Activated T-cell treated with anti-CD3 and anti-CD28 coated beads, Interleukin-2, amount 50 U/mL, for 1 hour (primary cell): ENCODE measurements at regions not wholly inside any gene's neighbourhood (a gene's known extent, or its start where the extent isn't known, plus 50 kb on each side); places are given as distances from the start of the nearest gene placed in this dataset.

Experiments
- DNase-seq: peaks from one replicate; pipeline ENCODE4 v3.0.0-alpha.2; 2020

DNA sequence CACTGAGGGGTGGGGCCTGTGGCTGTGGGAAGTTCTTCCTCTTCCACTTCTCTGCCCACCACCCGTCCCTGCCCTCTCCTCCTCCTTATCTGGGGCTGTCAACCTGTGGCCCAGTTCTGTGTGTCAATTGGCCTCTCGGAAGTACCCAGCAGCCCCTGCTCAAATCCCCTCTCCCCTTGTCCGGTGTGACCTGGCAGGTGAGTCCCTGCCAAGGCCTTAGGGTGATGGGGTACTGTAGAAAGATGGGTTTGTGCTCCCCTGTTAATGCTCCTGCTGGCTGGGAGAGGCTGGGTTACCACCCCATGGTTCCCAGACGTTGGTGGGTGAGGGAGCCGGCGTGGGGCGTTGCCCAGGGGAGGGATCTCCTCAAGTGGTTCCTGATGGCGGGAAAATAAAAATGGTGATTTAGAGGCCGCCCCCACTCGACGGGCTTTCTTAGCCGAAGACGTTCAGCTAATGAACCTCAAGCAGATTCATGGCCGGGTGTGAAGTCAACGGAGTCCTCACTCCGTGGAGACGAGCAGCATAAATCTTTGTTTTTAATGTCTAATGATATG lies 141.2 kb downstream of the URI1 start:
- no peak for DNase-seq

DNA sequence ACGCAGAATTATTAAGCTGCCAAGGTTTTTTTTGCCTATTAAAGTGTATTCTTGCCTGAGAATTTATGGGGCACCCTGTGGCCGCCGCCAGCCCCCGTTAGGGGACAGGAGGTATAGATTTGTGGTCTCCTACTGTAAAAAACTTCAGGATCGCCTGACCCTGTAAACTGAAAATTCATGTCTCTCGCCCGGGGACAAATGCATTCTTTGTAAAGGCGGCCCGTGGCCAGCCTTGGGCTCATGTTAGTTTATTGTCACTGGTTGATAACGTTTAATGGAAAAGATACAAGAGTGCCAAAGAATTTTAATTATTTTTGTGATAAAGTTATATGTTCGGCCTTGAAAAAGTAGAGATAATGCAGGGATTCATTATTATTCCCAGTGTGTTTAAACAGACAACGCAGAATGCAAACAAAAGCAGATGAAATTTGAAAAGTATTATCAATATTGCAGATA lies 141.7 kb downstream of the URI1 start:
- DNase-seq = no peak

DNA sequence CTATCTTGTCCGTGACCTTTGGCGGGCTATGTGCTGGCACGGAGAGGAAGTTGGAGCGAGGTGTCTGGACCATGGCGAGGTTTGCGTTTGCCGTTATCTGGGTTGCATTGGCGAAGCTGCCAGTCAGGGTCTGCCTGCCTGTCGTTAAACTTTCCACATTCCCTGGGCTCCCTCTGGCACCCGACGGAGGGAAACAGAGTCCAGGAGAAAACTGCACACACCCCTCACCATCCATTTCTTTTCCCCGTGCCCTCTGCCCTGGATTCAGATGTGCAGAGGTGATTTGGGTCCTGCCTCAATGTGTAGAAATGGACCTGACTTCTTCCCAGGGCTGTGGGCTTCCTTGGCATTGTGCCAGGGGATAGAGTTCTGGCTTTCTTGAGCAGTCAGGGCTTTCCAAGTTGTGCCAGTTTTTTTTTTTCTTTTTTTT lies 142.4 kb downstream of the URI1 start:
- no peak for DNase-seq

DNA sequence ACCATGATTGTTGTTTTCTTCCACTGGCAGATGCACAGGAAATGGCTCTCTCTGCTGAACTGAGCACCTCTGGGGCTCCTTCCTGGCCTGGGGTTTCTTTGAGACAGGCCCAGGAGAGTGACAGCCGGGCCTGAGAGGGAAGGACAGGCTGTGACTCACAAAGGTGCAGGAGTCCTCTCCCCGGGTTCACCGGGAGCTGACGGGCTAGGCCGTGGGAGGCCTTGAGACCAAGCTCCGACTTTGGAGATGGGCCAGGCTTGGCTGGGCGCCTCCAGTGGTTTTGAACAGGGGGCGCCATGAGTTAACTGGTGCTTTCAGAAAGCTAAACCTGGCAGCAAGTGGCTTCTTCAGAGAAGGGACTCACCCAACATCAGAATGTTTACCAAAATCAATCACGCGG lies 143.4 kb downstream of the URI1 start:
- DNase-seq = no peak

DNA sequence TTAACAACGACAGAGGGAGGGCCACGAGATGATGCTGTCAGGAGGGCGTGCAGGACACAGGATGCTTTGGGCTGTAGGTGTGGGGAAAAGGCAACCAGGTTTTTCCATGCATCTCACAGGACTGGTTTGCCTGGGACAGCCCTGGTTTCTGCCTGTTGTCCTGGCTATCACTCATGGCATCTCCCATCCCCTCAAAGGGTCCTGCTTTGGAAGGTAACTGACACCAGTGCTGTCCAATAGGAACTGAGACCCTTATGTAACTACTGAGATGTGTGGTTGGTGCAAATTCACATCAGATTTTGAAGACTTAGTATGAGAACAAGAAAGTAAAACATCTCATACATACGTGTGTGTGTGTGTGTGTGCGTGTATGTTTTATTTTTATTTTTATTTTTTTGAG lies 144.2 kb downstream of the URI1 start:
- no peak for DNase-seq

DNA sequence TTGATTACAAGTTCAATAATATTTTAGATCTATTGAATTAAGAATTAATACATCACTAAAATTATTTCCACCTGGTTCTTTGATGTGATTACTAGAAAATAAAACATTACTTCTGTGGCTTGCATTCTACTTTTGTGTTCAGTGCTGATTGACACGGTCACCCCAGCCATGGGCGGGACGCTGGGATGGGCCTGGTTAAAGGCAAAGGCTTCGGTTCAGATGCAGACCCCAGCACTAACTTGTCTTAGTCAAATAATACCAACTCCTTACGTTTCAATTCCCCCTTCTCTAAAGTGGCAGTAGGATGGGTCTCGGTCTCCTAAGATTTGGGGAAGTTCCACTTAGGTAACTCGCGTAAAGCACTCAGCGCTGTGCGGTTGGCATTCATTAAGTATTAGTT lies 144.9 kb downstream of the URI1 start:
- DNase-seq = no peak

DNA sequence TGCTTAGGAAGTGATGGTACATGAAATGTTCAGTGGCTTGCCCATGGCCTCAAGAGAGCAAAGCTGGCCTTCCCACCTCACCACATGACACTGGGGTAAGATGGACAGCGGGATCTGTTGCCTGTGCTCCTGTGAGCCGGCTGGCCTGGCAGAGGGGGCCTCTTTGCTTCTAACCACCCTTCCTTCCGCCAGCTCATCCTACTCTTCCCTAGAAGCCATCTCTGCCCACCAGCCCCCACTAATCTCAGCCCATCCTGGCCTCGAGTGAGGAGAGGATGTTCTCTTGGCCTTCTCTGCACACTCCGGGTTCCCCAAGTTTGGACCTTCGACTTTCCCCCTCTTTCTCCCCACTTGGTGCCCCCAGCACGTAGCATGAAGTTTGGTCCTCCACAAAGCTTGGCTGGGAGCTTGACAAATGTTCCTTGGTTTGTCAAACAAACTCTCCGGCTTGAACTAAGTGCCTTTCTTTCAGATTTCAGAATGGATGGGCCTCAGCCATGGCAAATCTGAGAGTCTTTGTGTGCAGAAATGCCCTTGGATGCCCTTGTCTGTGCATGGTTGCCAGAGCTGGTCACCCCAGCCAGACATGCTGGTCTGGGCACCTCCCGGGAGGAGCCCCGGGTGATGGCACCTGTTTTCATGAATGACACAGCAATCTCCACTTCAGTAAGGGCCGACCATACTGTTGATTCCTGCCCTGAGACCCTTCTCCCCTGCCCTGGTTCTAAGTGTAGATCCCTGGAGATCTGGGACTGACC lies 145.5 kb downstream of the URI1 start:
- no peak for DNase-seq

DNA sequence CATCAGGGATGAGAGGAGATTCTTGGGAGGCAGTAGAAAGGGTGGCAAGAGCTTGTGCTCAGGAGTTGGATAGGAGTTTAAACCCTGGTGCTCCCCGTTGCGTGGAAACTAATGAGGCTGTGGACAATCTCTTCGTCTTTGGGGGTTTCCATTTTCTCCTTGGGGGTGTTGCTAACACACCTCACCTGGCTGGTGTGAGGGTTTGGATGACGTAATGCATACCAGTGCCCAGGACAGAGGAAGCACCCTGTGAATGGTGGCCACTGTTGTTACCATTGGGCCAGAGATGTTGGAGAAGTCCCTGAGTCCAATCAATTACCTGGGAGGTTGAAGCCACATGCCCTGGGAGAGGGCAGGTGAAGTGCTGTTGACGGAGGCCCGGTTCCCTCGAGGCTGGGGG lies 146.5 kb downstream of the URI1 start:
- no peak for DNase-seq

DNA sequence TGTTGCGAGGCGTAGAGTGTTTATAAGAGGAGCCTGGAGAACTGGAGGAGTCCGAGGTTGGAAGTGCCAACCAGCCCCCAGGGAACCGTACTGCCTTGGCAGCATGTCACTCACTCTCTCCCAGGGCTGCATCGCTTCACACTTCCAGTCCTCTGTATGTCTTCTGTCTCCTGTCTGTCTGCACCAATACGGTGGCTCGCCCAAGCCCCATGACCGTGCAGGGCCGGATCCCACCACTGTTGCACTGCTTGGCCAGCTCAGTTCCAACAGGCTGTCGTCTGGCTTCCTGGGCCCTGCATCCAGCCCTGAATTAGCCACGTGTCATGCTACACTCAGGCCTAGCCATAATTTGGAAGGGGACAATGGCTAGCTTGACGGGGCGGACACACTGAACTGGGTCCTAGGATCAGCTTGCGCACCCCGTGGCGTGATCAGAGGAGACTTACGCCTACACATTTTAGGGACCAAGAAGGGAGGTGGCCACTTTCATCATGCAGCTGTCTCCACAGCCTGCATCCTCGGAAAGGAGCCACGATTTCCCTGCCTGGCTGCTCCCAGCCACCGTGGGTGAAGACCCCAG lies 147.1 kb downstream of the URI1 start:
- no peak for DNase-seq

DNA sequence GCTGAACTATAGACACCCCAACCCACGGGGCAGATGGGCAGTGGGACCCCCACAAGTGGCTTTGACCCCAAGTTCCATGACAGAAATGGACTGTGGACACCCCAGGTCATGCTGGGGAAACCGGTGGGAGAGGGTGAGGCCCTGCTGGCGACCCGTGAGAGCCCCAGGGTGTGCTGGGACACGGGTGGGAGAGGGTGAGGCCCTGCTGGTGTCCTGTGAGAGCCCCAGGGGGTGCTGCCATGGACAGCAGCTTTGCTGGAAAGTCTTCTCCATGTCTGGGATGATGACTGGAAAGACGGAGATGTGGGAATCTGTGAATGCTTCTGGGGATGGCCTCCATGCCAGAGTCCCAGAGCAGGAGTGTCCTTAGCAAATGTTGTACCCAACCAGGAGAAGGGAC lies 148.4 kb downstream of the URI1 start:
- DNase-seq = no peak

DNA sequence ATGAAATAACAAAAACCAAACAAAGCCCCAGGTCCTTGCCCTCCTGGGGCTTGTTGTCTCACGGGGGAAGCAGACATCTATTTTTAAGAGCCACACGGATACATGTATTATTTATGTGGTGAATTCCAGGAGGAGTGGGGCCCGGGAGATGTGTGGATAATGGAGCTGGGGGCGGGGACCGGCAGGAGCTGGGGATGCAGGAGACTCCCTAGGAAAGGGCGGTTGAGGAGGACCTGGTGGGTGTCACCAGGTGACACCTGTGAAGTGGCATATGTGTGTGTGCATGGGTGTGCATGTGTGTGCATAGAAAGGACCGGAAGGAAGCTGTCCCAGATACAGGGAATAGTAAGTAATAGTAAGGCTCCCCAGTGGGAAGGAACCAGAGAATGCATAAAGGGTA lies 148.9 kb downstream of the URI1 start:
- no peak for DNase-seq

DNA sequence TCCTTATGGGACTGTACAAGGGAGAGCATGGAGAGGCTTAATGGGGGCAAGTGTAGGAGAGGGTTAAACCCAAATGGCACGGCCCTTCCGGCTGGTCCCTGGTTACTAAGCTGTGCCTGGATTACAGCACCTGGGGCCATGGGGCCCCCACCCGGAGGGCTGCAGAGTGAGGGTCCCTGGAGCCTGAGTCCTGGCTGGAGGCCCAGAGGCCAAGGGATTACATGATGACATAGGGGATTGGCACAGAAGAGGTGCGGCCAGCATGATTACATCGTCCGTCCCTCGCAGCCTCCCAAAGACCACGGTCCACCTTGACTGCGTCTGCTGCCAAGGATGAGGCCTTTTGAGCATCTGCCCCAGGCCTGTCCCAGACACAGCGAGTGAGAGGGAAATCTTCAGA lies 149.4 kb downstream of the URI1 start:
- DNase-seq = no peak

DNA sequence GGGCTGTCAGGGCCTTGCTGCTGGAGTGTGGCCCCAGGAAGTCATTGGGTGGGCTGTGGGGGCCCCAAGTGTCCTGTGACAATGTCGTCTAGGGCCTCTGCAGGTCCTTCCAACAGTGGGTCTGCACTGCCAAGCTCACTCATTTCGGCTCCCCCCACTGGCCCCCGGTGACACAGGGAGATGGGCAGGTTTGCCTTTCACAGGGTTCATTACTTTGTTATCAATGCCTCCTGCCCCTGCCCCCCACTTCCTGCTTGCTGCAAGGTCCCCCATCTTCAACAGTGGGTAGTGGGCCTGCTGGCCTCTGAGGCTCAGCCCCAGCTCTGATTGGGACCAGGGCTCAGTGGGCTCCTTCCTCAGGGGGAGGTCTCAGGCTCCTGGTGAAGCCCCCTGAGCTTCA lies 149.8 kb downstream of the URI1 start:
- no peak for DNase-seq

DNA sequence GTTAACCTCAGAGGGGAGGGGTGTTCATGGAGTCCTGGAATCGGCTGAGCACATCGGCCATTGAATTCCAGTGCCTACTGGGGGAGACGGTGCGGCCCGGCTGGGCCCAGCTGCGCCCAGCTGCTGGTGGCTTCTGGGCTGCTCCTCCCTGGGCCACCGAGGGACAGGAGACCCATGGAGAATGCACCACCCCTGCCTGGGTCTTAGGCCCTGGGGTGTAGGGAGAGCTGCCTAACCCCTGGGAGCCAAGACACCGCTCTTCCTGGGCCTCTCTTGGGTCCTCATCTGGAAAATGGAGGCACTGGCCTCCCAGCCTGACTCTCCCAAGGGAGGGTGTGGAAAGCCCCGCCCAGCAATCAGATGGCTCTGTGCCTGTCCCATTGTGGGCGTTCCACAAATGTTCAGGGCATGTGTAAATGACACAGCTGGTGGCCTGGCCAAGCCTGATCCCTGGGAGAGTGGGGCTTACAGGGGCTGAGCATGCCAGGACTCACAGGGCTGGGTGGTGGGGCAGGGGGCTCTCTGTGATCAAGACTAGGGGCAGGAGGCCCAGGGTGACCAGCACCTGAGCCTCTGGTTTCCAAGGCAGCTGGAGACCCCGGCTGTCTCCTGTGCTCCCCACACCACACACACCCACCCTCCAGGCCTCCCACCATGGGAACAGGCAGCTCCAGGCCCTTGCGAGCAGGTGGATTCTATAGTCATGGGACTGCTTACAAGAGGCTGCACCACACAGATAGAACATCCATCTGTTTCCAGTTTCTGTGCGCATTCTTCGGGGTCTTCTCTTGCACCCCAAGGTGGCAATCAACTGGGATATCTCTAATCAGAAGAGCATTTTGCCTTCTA lies 150.9 kb downstream of the URI1 start:
- no peak for DNase-seq

DNA sequence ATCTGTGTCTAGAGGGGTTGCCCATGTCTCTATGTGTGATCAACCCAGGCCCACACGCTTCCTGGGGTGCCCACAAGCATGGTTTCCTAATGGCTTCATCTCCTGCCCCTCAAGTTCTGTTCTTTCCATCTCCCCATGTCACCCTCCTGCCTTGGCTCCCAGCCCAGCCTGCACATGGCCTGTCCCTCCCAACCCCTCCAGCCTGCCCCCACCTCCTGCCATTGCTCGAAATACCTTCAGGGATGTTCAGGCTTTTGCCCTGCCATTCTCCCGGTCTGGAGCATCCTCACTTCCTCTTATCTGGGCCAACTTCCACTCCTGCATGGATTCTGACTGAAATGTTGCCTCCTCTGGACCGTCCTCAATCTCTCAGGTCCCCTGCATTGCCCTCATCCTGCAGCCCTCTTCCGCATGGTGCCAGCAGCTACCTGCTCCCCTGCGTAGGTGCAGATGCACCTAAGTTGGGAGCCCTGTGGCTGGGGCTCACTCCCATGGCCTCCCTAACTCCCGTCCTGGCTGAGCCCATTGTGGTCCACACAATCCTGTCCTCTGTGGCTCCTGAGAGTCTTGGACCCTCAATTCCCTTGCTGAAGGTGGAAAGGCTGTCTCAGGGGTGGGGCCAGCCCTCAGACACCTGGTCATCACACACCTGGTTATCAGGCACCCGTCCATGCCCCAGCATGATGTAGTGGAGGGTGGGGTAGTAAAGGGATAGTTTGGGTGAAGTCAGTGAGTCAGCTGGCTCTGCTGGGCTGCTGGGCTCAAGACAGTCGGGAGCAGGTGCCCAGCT lies 152.1 kb downstream of the URI1 start:
- DNase-seq = no peak

DNA sequence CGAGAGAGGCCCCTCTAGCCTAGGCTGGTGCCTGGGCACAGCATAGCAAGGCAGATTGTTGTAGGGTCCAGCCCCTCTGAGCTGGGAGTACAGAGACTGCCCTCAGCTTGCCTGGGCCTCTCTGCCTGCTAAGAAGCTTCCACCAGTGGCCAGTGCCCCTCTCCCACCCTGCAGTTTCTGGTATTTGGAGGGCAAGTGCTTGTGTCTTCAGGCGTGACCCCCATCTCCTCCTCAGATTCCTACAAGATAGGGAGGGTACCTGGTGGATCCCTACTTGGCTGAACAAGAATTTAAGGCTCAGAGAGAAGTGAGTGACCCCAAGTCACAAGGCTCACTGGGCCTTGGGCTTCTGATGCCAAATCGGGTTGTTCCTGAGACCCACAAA lies 152.7 kb downstream of the URI1 start:
- no peak for DNase-seq

DNA sequence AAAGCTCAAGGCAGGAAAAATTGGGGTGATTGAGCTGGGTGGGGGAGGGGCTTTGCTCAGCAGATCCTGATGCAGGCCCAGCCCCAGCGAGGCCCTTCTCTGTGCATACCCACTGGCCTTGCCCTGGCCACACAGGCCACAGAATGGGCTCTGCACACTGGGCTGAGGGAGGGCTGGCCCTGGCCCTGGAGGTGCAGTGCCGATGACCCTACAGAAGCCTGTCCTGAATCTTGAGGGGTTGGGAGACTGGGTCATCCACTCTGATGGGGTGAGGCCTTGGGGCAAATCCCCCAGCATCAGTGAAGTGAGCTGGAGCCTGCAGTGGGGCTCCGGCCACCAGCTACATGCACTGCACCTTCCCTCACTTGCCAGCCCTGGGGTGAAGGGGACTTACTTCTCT lies 153.1 kb downstream of the URI1 start:
- no peak for DNase-seq

DNA sequence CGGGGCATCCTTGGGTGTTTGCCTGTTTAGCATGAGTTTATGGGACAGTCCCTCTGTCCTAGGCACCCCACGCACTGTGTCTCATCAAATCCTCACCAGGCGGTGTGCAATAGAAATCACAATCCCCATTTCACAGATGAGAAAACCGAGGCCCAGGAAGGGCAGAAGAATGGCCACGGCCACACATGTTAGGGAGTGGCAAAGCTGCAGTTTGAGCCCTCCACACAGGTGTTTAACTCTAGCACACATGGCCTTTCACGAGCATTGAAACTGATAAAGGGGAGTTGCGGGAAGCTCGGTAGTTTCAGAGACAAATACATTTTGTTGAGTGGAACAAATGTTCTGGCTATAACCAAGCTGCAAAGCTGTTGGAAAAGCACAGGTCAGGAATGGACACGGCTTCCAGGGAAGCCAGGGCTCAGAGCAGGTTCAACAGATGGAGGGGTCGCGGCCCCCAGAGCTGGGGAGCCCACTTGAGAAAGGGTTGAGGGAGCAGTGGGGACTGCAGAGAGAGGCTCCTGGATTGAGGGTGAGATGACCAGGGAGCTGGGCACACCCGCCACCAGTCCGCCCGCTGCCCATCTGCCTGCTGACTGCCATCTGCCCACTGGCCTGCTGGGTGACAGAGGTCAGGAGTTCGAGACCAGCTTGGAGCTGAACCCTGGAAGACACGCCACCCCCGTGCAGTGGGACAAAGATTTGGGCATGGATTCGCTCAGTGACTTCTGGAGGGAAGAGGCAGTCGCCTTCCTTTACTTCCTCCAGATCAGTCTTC lies 154.7 kb downstream of the URI1 start:
- DNase-seq = no peak

DNA sequence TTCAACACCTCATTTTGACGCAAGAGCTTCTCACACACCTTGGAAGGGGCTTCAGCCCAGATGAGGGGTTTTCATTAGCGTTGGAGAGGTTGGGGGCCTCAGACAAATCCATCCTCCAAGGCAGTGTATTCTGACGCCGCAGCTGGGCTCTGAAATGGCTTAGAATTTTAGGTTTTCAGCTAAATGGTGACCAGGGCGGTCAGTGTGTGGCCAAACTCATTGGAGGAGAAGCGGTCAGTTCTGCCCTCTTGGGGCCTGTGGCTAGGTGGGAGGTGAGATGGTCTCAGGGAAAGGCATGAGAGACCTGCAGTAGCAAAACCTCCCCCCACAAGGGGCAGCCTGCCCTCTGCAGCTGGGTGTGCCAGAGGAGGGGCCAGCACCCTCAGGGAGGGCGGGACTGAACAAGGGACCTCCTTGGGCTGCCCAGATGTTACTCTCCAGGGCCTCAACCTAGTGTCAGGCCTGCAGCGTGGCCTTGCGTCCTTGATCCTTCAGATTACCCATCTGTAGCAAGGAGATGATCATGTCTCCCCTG lies 155.8 kb downstream of the URI1 start:
- no peak for DNase-seq

DNA sequence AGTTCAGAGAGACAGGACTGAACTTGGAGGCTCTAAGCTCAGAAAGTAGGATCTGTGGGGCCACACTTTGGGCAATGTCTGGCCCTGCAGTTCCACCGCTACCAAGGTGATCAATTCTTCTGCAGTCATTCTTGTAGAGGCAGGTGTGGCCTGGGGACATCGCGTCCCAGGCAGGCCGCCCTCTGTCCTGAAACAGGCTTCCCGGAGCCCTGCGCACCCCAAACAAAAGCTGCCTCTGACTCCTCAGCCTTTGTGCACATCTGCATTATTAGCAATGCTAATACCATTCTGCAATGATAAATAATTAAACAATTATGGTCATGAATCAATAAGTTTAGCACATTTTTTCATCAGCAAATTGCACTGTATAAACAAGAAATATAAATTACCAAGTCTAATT lies 160.2 kb downstream of the URI1 start:
- no peak for DNase-seq

DNA sequence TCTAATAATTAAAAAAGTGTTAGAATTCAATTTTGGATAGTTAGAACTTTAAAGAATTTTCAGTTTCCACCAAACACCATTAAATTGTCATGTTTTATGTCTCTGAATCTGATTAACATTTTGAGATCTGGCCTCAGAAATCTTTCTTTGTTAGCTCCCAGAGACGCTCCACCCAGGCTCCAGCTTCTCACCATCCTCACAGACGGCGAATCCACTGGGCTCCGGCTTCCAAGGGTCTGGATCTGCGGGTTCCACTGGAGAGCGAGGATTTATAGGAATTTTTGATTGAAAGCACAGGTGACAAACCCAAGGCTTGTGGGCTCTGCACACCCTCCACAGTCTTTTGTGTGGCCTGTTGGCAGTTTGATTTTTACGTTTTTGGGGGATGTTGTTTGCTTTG lies 160.6 kb downstream of the URI1 start:
- no peak for DNase-seq

DNA sequence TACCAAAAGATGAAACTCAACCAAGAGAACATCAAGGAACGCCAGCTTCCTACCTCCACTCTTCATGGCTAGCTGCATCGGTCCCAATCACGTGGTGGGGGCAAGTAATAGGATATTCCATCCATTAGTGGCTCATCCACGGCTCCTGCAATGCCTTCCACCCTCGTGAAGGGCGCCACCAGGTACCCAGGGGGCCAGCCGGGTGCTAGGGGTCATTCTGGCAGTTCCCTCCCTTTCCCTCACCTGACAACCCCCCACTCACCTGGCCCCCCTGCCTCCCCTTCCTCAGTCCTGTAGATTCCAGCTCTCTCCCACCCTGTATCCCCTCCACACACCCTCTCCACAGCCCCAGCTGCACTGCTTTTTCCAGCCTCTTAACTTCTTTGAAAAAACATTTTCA lies 161.9 kb downstream of the URI1 start:
- no peak for DNase-seq
